T1000 (cell line): ENCODE measurements at regions not wholly inside any gene's neighbourhood (a gene's known extent, or its start where the extent isn't known, plus 50 kb on each side); places are given as distances from the start of the nearest gene placed in this dataset.

ENCODE experiments used
- DNase-seq: peaks from one replicate; lab custom pipeline; 2025; ENCODE audit warnings: mixed read lengths; lab: John Stamatoyannopoulos, UW

DNA sequence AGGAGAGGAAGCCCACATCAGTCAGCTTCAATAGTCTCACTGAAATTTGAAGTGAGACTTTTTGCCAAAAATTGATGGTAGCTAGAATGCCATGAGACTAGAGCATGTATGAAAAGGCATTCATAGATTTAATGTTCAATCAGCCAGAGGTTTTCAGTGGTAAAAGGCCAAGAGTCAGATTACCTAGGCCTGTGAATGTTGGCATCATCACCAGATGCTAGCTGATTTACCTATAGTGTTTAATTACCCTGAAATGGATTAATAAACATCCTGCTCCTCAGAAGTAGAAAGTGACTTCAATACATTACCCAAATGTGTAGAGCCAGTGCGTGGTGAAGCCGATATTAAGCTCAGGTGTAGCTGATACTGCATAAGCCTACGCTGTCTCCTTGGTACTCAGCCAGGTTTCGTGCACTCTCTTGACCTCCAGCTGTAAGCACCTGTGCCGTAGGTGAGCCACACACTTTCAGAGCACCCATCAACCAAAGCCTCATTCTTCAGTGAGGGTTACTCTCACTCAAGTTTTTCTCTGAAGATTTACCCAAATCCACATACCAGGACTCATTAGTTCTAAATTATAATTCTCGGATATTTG lies 1140.3 kb upstream of the SLC10A2 start:
- no peak for DNase-seq

- DNase-seq, result no peak
Observed at GRCh38 chr13:104204177-104204576, 1138.0 kb upstream of the SLC10A2 start.

DNA sequence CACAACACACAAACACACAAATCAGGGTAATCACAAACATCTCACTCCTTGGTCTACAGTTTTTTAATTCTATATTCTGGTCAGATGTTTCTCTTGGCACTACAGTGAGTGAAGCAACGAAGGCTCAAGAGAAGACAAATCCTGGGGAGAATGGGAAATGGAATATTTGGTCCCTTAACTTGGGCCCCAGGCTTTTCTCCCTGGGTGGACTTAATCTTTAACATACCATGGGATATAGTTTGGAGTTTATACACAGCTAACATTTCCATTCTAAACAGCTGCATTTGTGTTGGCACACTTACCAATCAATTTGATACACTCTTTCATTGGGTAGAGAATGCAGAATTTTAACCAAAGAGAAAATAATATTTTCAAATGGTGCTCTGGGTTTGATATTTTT lies 1132.6 kb upstream of the SLC10A2 start:
- no peak for DNase-seq

- DNase-seq, result no peak
Observed at GRCh38 chr13:104196611-104197010, 1130.4 kb upstream of the SLC10A2 start.

GRCh38 chr13:104181526-104182231 lies 1115.5 kb upstream of the SLC10A2 start:
- no peak for DNase-seq

DNA sequence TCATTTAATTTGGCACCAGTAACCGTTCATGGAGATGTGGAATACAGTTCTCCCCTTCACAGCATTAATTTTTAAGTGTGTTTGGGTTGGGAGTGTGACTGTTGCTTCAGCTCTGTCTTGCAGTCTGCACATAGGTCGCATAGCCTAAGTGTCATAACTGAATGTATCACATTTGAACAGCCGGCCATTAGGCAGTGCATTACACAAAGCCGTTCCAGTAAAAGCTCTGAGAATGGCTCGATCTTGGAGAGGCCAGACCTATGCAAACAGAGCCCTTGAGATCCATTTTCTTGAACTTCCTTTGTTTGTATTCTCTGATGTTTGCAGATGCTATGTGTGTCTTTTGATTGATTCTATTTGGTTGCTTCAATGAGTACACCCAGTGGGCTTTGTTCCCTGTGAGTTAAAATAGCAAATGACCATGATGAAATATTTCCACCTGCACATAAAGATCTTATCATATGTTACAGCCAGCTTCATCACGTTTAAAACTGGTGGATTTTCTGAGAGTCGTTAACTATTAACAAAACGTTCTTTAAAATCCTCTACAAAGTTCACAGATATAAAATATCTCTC lies 1104.9 kb upstream of the SLC10A2 start:
- DNase-seq, result no peak

GRCh38 chr13:104163866-104164630 lies 1097.8 kb upstream of the SLC10A2 start:
- DNase-seq, result no peak

GRCh38 chr13:104160536-104160935 lies 1094.3 kb upstream of the SLC10A2 start:
- no peak for DNase-seq

- DNase-seq, result no peak
Observed at GRCh38 chr13:104143760-104144416, 1077.7 kb upstream of the SLC10A2 start.

DNA sequence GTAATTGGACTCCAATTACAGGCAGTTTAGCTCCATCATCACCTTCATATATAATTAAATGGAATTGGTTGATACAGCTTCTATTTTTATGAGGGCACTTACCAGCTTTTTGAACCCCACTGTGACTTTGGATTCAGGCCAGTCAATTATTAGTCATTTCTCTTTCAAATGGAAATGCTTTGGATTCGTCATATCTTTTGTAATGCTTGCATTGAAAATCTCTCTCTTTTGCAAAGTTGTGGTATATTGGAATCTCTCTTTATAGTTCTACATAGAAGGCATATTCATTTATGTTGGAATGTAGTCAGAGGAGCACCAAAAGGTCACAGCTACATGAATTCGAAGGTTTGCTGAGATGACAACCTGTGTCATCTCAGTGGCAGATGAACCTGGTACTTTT lies 1074.3 kb upstream of the SLC10A2 start:
- DNase-seq, result no peak

- DNase-seq, result no peak
Observed at GRCh38 chr13:104137416-104137815, 1071.2 kb upstream of the SLC10A2 start.

DNA sequence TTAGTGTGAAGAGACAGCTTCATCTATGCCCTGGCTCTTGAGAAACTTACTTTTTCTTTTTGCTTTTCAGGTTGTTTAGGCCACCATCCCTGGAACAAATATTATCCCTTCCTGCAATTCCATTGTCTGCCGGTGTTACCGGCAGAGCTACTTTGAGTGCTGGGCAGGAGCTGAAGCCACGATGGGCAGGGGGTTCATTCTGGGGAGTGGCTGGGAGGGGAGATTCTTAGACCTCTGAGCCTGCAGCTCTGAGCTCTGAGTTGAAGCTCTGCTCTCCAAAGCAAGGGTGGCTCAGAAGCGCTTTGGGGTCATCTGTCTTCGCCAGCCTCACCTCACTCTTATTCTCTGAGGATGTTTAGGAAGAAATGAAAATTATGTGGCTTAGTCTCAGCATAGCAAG lies 1066.6 kb upstream of the SLC10A2 start:
- no peak for DNase-seq

GRCh38 chr13:104114101-104114500 lies 1047.9 kb upstream of the SLC10A2 start:
- DNase-seq, result no peak

GRCh38 chr13:104111031-104111430 lies 1044.8 kb upstream of the SLC10A2 start:
- no peak for DNase-seq

DNA sequence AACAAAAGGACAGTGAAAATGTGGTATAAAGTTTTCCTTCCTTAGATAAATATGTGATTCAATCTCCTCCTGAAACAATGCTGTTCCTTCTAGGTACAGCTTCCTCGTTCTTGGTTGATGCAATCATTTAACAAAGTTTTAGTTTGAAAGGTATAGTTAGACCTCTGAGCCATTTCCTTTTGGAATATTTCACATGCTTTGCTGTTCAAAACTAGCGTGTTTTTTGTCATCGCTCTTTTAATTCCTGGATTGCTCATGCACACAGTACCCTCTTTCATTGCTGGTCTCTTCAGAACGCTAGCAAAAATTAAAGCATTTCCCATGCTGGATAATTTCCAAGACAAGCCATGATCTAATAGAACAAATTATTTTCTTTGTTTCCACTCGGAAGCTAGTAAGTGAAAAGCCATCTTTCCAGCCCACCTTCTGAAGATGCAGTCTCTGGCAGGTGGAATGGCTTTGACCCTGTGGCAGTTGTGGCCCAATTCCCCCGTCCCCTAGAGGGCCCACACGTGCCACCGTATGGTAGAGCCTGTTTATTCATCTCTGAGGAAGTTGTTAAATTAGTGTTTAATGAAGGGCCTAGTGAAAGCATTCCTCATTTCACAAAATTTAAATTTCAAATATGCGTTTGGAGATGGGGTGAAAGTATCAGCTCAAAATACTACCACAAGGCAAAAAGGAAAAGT lies 1040.6 kb upstream of the SLC10A2 start:
- DNase-seq, result no peak

GRCh38 chr13:104105418-104106355 lies 1039.5 kb upstream of the SLC10A2 start:
- no peak for DNase-seq

DNA sequence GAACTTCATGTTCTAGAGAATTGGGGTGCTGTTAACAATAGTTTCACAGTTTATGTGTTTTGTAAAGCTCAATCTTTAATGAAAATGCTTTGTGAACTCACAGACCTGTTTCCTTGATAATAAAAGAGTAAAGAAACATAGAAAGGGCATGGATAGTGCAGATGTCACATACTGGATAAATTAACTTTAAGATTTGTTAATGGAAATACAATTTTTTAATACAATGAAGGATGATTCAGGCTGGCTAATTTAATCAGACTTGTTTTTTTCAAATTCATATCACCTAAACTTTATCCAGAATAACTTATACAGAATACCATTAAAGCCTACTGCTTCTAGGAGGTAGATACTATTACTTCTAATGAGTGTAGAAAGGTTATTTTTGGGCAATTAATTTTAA lies 1033.5 kb upstream of the SLC10A2 start:
- no peak for DNase-seq

GRCh38 chr13:104098421-104098820 lies 1032.2 kb upstream of the SLC10A2 start:
- no peak for DNase-seq

DNA sequence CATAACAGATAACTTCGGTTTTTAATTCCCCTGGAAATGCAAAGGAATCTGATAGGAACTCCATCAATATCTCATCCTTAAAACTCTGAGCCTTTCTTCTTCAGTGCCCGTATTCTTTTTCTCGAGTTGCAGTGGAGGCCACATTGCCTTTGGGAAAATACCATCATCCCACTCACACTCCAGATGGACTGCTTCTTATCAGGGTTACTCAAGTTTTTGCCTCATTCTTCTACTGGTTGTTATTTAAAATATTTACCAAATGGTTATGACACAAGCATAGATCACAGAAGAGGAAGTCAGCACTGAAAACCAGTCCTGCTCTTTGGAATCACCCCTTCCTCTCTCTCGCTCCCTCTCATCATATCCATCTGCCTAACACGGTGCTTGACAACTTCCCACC lies 1020.5 kb upstream of the SLC10A2 start:
- no peak for DNase-seq

- DNase-seq, result no peak
Observed at GRCh38 chr13:104086210-104086609, 1020.0 kb upstream of the SLC10A2 start.

GRCh38 chr13:104085611-104086010 lies 1019.4 kb upstream of the SLC10A2 start:
- DNase-seq, result no peak
